Loucy (cell line): ENCODE measurements at regions not wholly inside any gene's neighbourhood (a gene's known extent, or its start where the extent isn't known, plus 50 kb on each side); places are given as distances from the start of the nearest gene placed in this dataset.

ENCODE experiments used
- H2AFZ ChIP-seq: fragments of 200-600 bp; sonication (generic); 2 replicates; pipeline ENCODE4 v1.6.0; 2016; ENCODE audit warnings: antibody characterized with exemption, mild to moderate bottlenecking, low read length, moderate library complexity
- H3F3A ChIP-seq: fragments of 200-600 bp; 2 replicates; pipeline ENCODE4 v1.6.0; 2016; ENCODE audit warnings: antibody characterized with exemption, low read depth, mild to moderate bottlenecking
- H3K27me3 ChIP-seq: fragments of 200-600 bp; sonication (generic); 2 replicates; pipeline ENCODE4 v1.6.1; 2014; ENCODE audit warnings: low read length, mild to moderate bottlenecking; ENCODE audit not compliant: insufficient read depth, poor library complexity, severe bottlenecking
- H3K36me3 ChIP-seq: fragments of 200-600 bp; sonication (generic); 2 replicates; pipeline ENCODE4 v1.6.1; 2016; ENCODE audit warnings: low read length; ENCODE audit not compliant: insufficient read depth
- H3K4me1 ChIP-seq: fragments of 200-600 bp; sonication (generic); 2 replicates; pipeline ENCODE4 v1.5.1; 2014; ENCODE audit warnings: low read length, mild to moderate bottlenecking; ENCODE audit not compliant: insufficient read depth, poor library complexity, severe bottlenecking
- H3K4me2 ChIP-seq: fragments of 200-600 bp; sonication (generic); 2 replicates; pipeline ENCODE4 v1.6.0; 2014; ENCODE audit warnings: antibody characterized with exemption, low read length, low read depth, mild to moderate bottlenecking; ENCODE audit not compliant: poor library complexity, severe bottlenecking
- H3K4me3 ChIP-seq: fragments of 200-600 bp; sonication (generic); 2 replicates; pipeline ENCODE4 v1.5.1; 2014; ENCODE audit warnings: low read length, mild to moderate bottlenecking, mixed read lengths; ENCODE audit not compliant: poor library complexity, severe bottlenecking
- H3K79me2 ChIP-seq: fragments of 200-600 bp; sonication (generic); 2 replicates; pipeline ENCODE4 v1.6.1; 2014; ENCODE audit warnings: low read length; ENCODE audit not compliant: insufficient read depth
- H3K9ac ChIP-seq: fragments of 200-600 bp; sonication (generic); 2 replicates; pipeline ENCODE4 v1.6.0; 2014; ENCODE audit warnings: mild to moderate bottlenecking, low read depth, low read length, moderate library complexity; ENCODE audit not compliant: poor library complexity, severe bottlenecking
- H3K9me2 ChIP-seq: fragments of 200-600 bp; sonication (generic); replicated peaks from 2 replicates; pipeline ENCODE4 v1.6.1; 2016; ENCODE audit warnings: low read depth, low read length, mixed read lengths
- H3K9me3 ChIP-seq: fragments of 200-600 bp; sonication (generic); 2 replicates; pipeline ENCODE4 v1.6.1; 2014; ENCODE audit warnings: mild to moderate bottlenecking, antibody characterized with exemption, low read length, low read depth; ENCODE audit not compliant: insufficient read depth
- H4K20me1 ChIP-seq: fragments of 200-600 bp; sonication (generic); 2 replicates; pipeline ENCODE4 v1.6.0; 2014; ENCODE audit warnings: antibody characterized with exemption, low read length, mild to moderate bottlenecking; ENCODE audit not compliant: insufficient read depth, poor library complexity, severe bottlenecking
- CTCF ChIP-seq: fragments of 200-600 bp; sonication (generic); conservative IDR thresholded peaks from 2 replicates; pipeline ENCODE4 v1.5.1; 2014; ENCODE audit warnings: mild to moderate bottlenecking, antibody characterized with exemption, low read length
- EZH2phosphoT487 ChIP-seq: fragments of 200-600 bp; IDR thresholded peaks from 2 replicates; pipeline ENCODE4 v1.6.1; 2018; ENCODE audit warnings: antibody characterized with exemption, mild to moderate bottlenecking, moderate library complexity, borderline replicate concordance

GRCh38 chr2:12379143-12379542 is 337.6 kb upstream of the TRIB2 start:
- no peak for TF ChIP-seq CTCF
- TF ChIP-seq EZH2phosphoT487 = no peak
- H4K20me1 ChIP-seq = no peaks in the 10 kb centered on the region
- no peak overlapping the region for H3K9ac ChIP-seq
- no peaks in the 10 kb centered on the region for H3F3A ChIP-seq
- H3K4me3 ChIP-seq = no peak overlapping the region
- H3K4me1 ChIP-seq = no peaks in the 10 kb centered on the region
- H3K4me2 ChIP-seq = no peak overlapping the region
- no peaks in the 10 kb centered on the region for H3K9me2 ChIP-seq
- H3K79me2 ChIP-seq = no peaks in the 10 kb centered on the region
- H3K27me3 ChIP-seq = no peaks in the 10 kb centered on the region
- H3K9me3 ChIP-seq = no peaks in the 10 kb centered on the region
- H3K36me3 ChIP-seq = no peaks in the 10 kb centered on the region
- no peak overlapping the region for H2AFZ ChIP-seq

- Histone ChIP-seq H3K9me2 (no peaks in the 10 kb centered on the region), H3K79me2 (no peaks in the 10 kb centered on the region), H3K36me3 (no peaks in the 10 kb centered on the region), H3F3A (no peaks in the 10 kb centered on the region), H4K20me1 (no peaks in the 10 kb centered on the region), H3K4me3 (no peak overlapping the region), H3K9me3 (no peaks in the 10 kb centered on the region), H2AFZ (no peak overlapping the region), H3K4me2 (no peak overlapping the region), H3K4me1 (no peaks in the 10 kb centered on the region), H3K27me3 (no peaks in the 10 kb centered on the region), H3K9ac (no peak overlapping the region)
- TF ChIP-seq CTCF = no peak
- TF ChIP-seq EZH2phosphoT487 = no peak
Measured at GRCh38 chr2:12381543-12382325, 335.0 kb upstream of the TRIB2 start.

DNA sequence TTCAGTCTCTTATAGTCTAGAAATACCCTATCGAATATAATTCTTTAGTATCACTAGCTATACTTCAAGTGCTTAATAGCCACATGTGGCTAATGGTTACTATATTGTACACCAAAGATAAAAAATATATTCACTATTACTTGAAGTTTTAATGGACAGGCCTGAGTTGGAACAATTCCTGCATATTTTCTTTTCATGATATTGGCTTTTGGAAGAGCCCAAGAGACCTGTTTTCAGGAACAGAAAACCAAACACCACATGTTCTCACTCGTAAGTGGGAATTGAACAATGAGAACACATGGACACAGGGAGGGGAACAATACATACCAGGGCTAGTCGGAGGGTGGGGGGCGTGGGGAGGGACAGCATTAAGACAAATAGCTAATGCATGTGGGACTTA is 334.4 kb upstream of the TRIB2 start:
- Histone ChIP-seq H3F3A (no peaks in the 10 kb centered on the region), H3K79me2 (no peaks in the 10 kb centered on the region), H3K36me3 (no peaks in the 10 kb centered on the region), H2AFZ (no peak overlapping the region), H3K4me2 (no peak overlapping the region), H3K27me3 (no peaks in the 10 kb centered on the region), H3K9me2 (no peaks in the 10 kb centered on the region), H4K20me1 (no peaks in the 10 kb centered on the region), H3K9ac (no peak overlapping the region), H3K4me3 (no peak overlapping the region), H3K9me3 (no peaks in the 10 kb centered on the region), H3K4me1 (no peaks in the 10 kb centered on the region)
- no peak for TF ChIP-seq CTCF
- TF ChIP-seq EZH2phosphoT487 = no peak
